Activated T-cell treated with anti-CD3 and anti-CD28 coated beads, Interleukin-2, amount 50 U/mL, for 4 hours (primary cell): ENCODE measurements at regions not wholly inside any gene's neighbourhood (a gene's known extent, or its start where the extent isn't known, plus 50 kb on each side); places are given as distances from the start of the nearest gene placed in this dataset.

ENCODE experiments used
- ATAC-seq, 2 donors: fragments of 200-7000 bp; cut with Tn5 transposase; one replicate each; pipeline ENCODE4 v1.10.0; 2021
- DNase-seq: peaks from one replicate; pipeline ENCODE4 v3.0.0-alpha.2; 2020
- H3K27me3 Mint-ChIP-seq: one replicate; pipeline ENCODE4 v1.8.0; 2021; ENCODE audit warnings: low read depth, mixed read lengths
- H3K36me3 Mint-ChIP-seq: one replicate; pipeline ENCODE4 v1.8.0; 2022; ENCODE audit warnings: mixed read lengths; ENCODE audit not compliant: insufficient read depth
- H3K4me1 Mint-ChIP-seq: one replicate; pipeline ENCODE4 v1.8.0; 2021; ENCODE audit warnings: low read depth, mixed read lengths
- H3K4me3 Mint-ChIP-seq: one replicate; pipeline ENCODE4 v1.8.0; 2021; ENCODE audit warnings: mild to moderate bottlenecking, moderate library complexity, mixed read lengths
- H3K9me3 Mint-ChIP-seq: one replicate; pipeline ENCODE4 v1.8.0; 2021; ENCODE audit warnings: mixed read lengths

DNA sequence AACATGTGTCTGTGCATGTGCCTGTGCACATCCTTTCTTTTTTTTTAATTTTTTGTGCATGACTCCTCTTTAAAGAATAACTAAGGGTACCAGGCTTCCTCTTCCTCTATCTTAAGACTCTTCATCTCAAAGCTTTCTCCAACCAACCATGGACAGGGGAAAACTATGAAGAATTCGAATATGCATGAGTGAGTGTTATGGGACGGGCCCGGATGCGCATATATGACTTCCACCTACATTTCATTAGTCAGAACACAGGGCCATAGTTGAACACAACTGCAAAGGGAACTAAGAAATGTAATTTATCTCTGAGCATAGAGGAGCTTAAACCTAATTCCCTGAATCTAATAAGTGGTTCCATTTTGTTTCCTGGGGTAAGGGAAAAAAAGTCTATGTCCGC lies 270.3 kb upstream of the SORCS1 start:
- H3K9me3 Mint-ChIP-seq = peaks cover 23% of the 10 kb centered on the region
- no peaks in the 10 kb centered on the region for H3K36me3 Mint-ChIP-seq
- no peak for DNase-seq
- H3K27me3 Mint-ChIP-seq = no peaks in the 10 kb centered on the region
- no peak for ATAC-seq
- H3K4me1 Mint-ChIP-seq = no peaks in the 10 kb centered on the region
- H3K4me3 Mint-ChIP-seq = no peak overlapping the region

GRCh38 chr10:107434201-107434600 lies 269.7 kb upstream of the SORCS1 start:
- Mint-ChIP-seq H3K9me3 (peaks cover 23% of the 10 kb centered on the region), H3K4me3 (no peak overlapping the region), H3K4me1 (no peaks in the 10 kb centered on the region), H3K27me3 (no peaks in the 10 kb centered on the region), H3K36me3 (no peaks in the 10 kb centered on the region)
- DNase-seq = no peak
- ATAC-seq = no peak

- no peaks in the 10 kb centered on the region for H3K27me3 Mint-ChIP-seq
- no peaks in the 10 kb centered on the region for H3K4me1 Mint-ChIP-seq
- ATAC-seq (no peak), DNase-seq (no peak)
- peaks cover 23% of the 10 kb centered on the region for H3K9me3 Mint-ChIP-seq
- H3K4me3 Mint-ChIP-seq = no peak overlapping the region
- no peaks in the 10 kb centered on the region for H3K36me3 Mint-ChIP-seq
Observed at GRCh38 chr10:107433605-107434004, 269.1 kb upstream of the SORCS1 start.

DNA sequence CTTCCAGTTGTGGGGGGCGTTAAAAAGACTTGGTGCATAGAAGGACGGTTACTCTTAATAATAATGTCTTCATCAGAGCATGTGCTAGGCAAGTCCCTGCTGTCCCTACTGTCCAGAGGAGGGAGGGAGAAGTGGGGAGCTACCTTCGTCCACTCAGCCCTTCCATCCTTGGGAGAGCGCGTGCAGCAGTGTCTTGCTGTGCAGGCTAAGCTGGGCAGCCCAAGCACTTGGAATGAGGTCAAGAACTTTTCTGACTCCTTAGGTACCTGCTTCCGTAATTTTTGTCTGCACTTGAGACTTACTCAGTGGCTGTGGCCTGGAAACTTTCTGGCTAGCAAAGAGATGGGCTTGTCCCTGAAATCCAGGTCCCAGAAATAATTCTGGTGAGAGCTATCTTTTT lies 265.9 kb upstream of the SORCS1 start:
- Mint-ChIP-seq H3K27me3 (no peaks in the 10 kb centered on the region), H3K4me1 (no peaks in the 10 kb centered on the region), H3K36me3 (no peaks in the 10 kb centered on the region), H3K4me3 (no peak overlapping the region), H3K9me3 (peaks cover 13% of the 10 kb centered on the region)
- no peak for ATAC-seq
- no peak for DNase-seq

DNA sequence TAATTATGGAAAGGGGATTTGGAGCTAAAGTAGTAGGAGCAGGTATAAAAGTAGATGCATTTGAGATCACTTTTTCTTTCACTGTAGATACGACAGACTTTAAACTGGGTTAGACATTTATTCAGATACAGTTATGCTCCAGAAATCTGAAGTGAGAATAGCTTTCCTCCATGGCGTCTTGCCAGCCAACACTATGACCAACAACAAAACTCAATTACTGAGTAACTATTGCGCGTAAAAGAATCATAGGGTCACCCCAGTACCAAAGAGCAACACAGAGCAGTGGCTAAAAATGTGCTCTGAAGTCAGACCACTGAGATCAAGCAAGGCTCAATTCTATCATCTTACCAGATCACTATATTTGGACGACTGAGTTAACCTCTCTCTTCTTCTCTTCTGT lies 262.5 kb upstream of the SORCS1 start:
- no peak for ATAC-seq
- no peaks in the 10 kb centered on the region for H3K36me3 Mint-ChIP-seq
- no peak overlapping the region for H3K4me3 Mint-ChIP-seq
- no peak for DNase-seq
- H3K9me3 Mint-ChIP-seq = peaks cover 19% of the 10 kb centered on the region
- H3K27me3 Mint-ChIP-seq = no peaks in the 10 kb centered on the region
- H3K4me1 Mint-ChIP-seq = no peaks in the 10 kb centered on the region

GRCh38 chr10:107425931-107426553 lies 261.5 kb upstream of the SORCS1 start:
- Mint-ChIP-seq H3K9me3 (peaks cover 20% of the 10 kb centered on the region), H3K36me3 (no peaks in the 10 kb centered on the region), H3K27me3 (no peaks in the 10 kb centered on the region), H3K4me3 (no peak overlapping the region), H3K4me1 (no peaks in the 10 kb centered on the region)
- DNase-seq (no peak), ATAC-seq (no peak)

GRCh38 chr10:107424628-107425027 lies 260.1 kb upstream of the SORCS1 start:
- no peak overlapping the region for H3K4me3 Mint-ChIP-seq
- H3K27me3 Mint-ChIP-seq = no peaks in the 10 kb centered on the region
- no peak for ATAC-seq
- H3K9me3 Mint-ChIP-seq = peaks cover 20% of the 10 kb centered on the region
- H3K4me1 Mint-ChIP-seq = no peaks in the 10 kb centered on the region
- DNase-seq = no peak
- H3K36me3 Mint-ChIP-seq = no peaks in the 10 kb centered on the region

- Mint-ChIP-seq H3K36me3 (no peaks in the 10 kb centered on the region), H3K27me3 (no peaks in the 10 kb centered on the region), H3K9me3 (peaks cover 20% of the 10 kb centered on the region), H3K4me1 (no peaks in the 10 kb centered on the region), H3K4me3 (no peak overlapping the region)
- ATAC-seq (no peak), DNase-seq (no peak)
Observed at GRCh38 chr10:107423903-107424302, 259.4 kb upstream of the SORCS1 start.

GRCh38 chr10:107422681-107423080 lies 258.2 kb upstream of the SORCS1 start:
- H3K36me3 Mint-ChIP-seq = no peaks in the 10 kb centered on the region
- H3K9me3 Mint-ChIP-seq = peaks cover 20% of the 10 kb centered on the region
- H3K4me3 Mint-ChIP-seq = no peak overlapping the region
- ATAC-seq = no peak
- no peak for DNase-seq
- H3K4me1 Mint-ChIP-seq = no peaks in the 10 kb centered on the region
- H3K27me3 Mint-ChIP-seq = no peaks in the 10 kb centered on the region

DNA sequence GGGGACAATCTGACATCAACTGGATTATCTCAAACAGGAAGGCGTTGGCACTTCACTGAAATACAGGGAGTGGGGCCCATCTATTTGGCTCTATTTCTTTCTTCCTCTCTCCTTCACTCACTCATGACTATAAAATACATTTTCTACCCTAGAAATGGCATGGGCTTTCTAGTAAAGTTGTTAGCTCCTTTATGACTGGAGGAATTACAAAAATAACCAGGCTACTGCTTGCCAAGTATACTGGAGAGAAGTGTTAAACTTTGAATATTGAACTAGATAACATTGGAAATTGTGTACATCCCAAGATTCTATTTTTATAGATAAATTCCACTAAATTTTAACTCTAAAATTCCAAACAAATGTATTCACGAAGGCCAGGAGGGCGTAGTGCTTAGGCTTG lies 255.7 kb upstream of the SORCS1 start:
- no peaks in the 10 kb centered on the region for H3K36me3 Mint-ChIP-seq
- DNase-seq (no peak), ATAC-seq (no peak)
- H3K4me1 Mint-ChIP-seq = no peaks in the 10 kb centered on the region
- no peak overlapping the region for H3K4me3 Mint-ChIP-seq
- H3K9me3 Mint-ChIP-seq = peaks cover 11% of the 10 kb centered on the region
- no peaks in the 10 kb centered on the region for H3K27me3 Mint-ChIP-seq

GRCh38 chr10:107418085-107418806 lies 253.7 kb upstream of the SORCS1 start:
- DNase-seq (no peak), ATAC-seq (no peak)
- Mint-ChIP-seq H3K36me3 (no peaks in the 10 kb centered on the region), H3K27me3 (no peaks in the 10 kb centered on the region), H3K9me3 (peaks cover 15% of the 10 kb centered on the region), H3K4me1 (no peaks in the 10 kb centered on the region), H3K4me3 (no peak overlapping the region)

DNA sequence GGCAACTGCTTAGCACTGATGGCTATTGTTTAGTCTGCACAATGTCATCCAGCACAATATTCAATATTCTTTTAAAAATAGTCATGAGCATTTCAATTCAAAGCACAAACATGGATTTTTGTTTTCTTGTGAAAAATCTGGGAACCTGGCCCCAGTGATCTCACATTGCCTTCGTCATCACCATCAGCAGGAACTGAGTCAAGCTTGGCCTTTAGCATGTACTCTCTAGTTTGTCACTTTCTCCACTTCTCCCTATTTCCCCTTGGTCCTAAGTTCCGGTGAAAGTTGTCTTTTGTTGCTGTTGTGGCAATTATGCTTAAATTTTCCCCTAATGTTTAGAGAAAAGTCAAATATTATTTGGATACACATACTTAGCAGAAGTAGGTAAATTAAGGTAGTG lies 252.9 kb upstream of the SORCS1 start:
- H3K36me3 Mint-ChIP-seq = no peaks in the 10 kb centered on the region
- ATAC-seq (no peak), DNase-seq (no peak)
- H3K27me3 Mint-ChIP-seq = no peaks in the 10 kb centered on the region
- H3K4me1 Mint-ChIP-seq = no peaks in the 10 kb centered on the region
- H3K9me3 Mint-ChIP-seq = peaks cover 10% of the 10 kb centered on the region
- H3K4me3 Mint-ChIP-seq = no peak overlapping the region

DNA sequence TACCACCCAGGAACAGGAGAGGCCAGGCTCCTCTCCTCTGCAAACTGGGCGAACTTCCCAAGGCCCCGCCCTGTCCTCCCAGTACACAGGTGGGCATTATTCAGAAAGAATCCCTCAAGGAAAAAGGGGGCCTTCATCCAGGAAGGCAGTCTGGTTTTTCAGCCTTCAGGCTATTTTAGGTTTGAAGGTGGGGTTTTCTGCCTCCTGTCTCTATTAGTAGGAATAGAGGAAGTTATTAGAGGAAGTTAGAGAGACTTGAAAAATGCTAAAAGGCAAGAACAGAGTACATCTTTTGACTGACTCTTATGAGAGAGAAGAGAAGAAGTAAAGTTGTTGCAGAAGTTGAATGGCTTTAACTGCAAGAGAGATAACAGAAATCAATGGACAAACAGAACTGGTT lies 250.9 kb upstream of the SORCS1 start:
- H3K4me1 Mint-ChIP-seq = no peaks in the 10 kb centered on the region
- H3K27me3 Mint-ChIP-seq = no peaks in the 10 kb centered on the region
- ATAC-seq = no peak

GRCh38 chr10:107413971-107414370 lies 249.5 kb upstream of the SORCS1 start:
- no peak for ATAC-seq
- H3K4me3 Mint-ChIP-seq = no peak overlapping the region
- H3K36me3 Mint-ChIP-seq = no peaks in the 10 kb centered on the region
- peaks cover 13% of the 10 kb centered on the region for H3K9me3 Mint-ChIP-seq
- no peaks in the 10 kb centered on the region for H3K27me3 Mint-ChIP-seq
- DNase-seq = no peak
- H3K4me1 Mint-ChIP-seq = no peaks in the 10 kb centered on the region

More for the DNA sequence above, 250.9 kb upstream of the SORCS1 start:
- DNase-seq = no peak
- peaks cover 7% of the 10 kb centered on the region for H3K9me3 Mint-ChIP-seq
- no peaks in the 10 kb centered on the region for H3K36me3 Mint-ChIP-seq
- H3K4me3 Mint-ChIP-seq = no peak overlapping the region

DNA sequence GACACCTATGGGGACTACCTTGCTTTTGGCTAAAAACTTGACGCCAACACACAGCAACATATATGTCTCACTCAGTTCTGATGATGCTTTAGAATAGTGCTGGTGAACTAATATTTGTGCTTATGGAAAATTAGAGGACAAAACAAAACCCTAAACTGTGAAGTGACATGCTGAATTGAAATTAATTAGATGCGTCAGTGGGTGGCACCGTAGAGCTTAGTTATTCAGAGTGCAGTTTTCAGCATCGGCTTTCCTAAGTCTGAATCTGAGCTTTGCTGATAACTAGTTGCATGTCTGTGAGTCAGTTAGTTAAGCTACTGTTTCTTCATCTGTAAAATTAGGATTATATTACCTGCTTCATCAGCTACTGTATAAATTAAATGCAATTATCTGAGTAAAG lies 245.0 kb upstream of the SORCS1 start:
- Mint-ChIP-seq H3K4me1 (no peaks in the 10 kb centered on the region), H3K27me3 (no peaks in the 10 kb centered on the region), H3K9me3 (peaks cover 7% of the 10 kb centered on the region), H3K4me3 (no peak overlapping the region), H3K36me3 (no peaks in the 10 kb centered on the region)
- DNase-seq (no peak), ATAC-seq (no peak)
